ENCODE measurements at regions not wholly inside any gene's neighbourhood (a gene's known extent, or its start where the extent isn't known, plus 50 kb on each side); places are given as distances from the start of the nearest gene placed in this dataset.
"Not testable (repeated sequence)": the region's sequence is repeated elsewhere in the genome, so short reads cannot be mapped to it uniquely, and the experiment has no call there.

DNA sequence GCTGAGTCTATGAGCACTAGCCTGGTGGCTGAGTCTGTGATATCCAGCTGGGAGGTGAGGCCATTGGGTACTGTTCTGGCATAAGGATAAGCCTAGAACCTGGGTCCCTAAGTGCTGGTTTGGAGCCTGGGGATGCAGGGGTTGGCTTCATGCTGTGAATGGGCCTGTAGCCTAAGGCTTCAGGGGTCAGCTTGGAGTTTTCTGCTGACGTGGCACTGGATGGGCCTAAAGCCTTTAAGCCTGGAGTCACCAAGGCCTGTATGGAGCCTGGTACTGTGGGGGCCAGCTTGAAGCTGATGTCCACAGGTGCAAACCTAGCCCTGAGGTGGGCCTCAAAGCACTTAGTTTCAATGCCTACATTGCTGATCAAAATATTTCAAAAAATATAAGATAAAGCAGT is 979.6 kb upstream of the POU3F4 start:
- H3K4me3 ChIP-seq, result no peak overlapping the region
- no peak overlapping the region for H3K27ac ChIP-seq
- H3K36me3 ChIP-seq, result no peaks in the 10 kb centered on the region
- H3K27me3 ChIP-seq, result no peaks in the 10 kb centered on the region
- intact Hi-C loops (cut with DNase I), result no loop called here
- ATAC-seq (no peak), DNase-seq (no peak)
- H3K4me1 ChIP-seq, result no peaks in the 10 kb centered on the region
- H3K9me3 ChIP-seq, result no peaks in the 10 kb centered on the region
- no peak for TF ChIP-seq CTCF (IDR thresholded peaks at IDR 0.05)

GRCh38 chrX:82534086-82534597 is 973.9 kb upstream of the POU3F4 start:
- no peaks in the 10 kb centered on the region for H3K4me1 ChIP-seq
- no peak for TF ChIP-seq CTCF (IDR thresholded peaks at IDR 0.05)
- H3K27me3 ChIP-seq, result no peaks in the 10 kb centered on the region
- ATAC-seq (no peak), DNase-seq (no peak)
- no peaks in the 10 kb centered on the region for H3K9me3 ChIP-seq
- H3K4me3 ChIP-seq, result no peak overlapping the region
- no peak overlapping the region for H3K27ac ChIP-seq
- H3K36me3 ChIP-seq, result no peaks in the 10 kb centered on the region
- intact Hi-C loops (cut with DNase I), result no loop called here

- H3K4me3 ChIP-seq; ATAC-seq; H3K4me1 ChIP-seq; intact Hi-C loops (cut with DNase I); H3K36me3 ChIP-seq; H3K27me3 ChIP-seq; DNase-seq; H3K27ac ChIP-seq; H3K9me3 ChIP-seq: not testable (repeated sequence)
Observed at GRCh38 chrX:82537205-82537604, 970.9 kb upstream of the POU3F4 start.

DNA sequence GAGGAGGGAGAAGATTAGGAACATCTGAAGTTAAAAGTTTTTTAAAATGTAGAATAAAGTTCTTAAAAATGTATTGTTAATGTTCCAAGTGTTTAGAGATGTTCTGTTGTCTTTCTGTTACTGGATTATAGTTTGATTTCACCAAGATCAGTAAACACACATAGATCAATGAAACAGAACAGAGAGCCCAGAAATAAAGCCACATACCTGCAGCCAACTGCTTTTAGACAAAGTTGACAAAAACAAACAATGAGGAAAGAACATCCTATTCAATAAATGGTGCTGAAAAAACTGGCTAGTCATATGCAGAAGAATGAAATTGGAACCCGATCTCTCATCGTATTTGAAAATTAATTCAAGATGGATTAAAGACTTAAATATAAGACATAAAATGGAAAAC is 966.3 kb upstream of the POU3F4 start:
- Histone ChIP-seq H3K4me3 (no peak overlapping the region), H3K9me3 (no peaks in the 10 kb centered on the region), H3K36me3 (no peaks in the 10 kb centered on the region), H3K27ac (no peak overlapping the region), H3K4me1 (no peaks in the 10 kb centered on the region), H3K27me3 (no peaks in the 10 kb centered on the region)
- intact Hi-C loops (cut with DNase I), result no loop called here
- no peak for ATAC-seq
- DNase-seq, result no peak
- TF ChIP-seq CTCF (IDR thresholded peaks at IDR 0.05), result no peak

DNA sequence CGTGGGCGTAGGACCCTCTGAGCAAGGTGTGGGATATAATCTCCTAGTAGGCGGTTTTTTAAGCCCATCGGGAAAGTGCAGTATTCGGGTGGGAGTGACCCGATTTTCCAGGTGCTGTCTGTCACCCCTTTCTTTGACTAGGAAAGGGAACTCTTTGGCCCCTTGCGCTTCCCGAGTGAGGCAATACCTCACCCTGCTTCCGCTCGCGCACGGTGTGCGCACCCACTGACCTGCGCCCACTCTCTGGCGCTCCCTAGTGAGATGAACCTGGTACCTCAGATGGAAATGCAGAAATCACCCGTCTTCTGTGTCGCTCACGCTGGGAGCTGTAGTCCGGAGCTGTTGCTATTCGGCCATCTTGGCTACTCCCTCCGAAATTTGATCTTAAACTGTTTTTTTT is 955.9 kb upstream of the POU3F4 start:
- H3K36me3 ChIP-seq; H3K4me1 ChIP-seq; H3K27ac ChIP-seq; DNase-seq; intact Hi-C loops (cut with DNase I); ATAC-seq; H3K9me3 ChIP-seq; H3K27me3 ChIP-seq; H3K4me3 ChIP-seq: not testable (repeated sequence)

GRCh38 chrX:82556588-82556987 is 951.5 kb upstream of the POU3F4 start:
- no peak overlapping the region for H3K27ac ChIP-seq
- no peak for ATAC-seq

More at GRCh38 chrX:82556588-82556987, 951.5 kb upstream of the POU3F4 start:
- Histone ChIP-seq H3K27me3 (no peaks in the 10 kb centered on the region), H3K36me3 (no peaks in the 10 kb centered on the region), H3K9me3 (no peaks in the 10 kb centered on the region), H3K4me1 (no peaks in the 10 kb centered on the region), H3K4me3 (no peak overlapping the region)
- TF ChIP-seq CTCF (IDR thresholded peaks at IDR 0.05), result no peak
- intact Hi-C loops (cut with DNase I), result no loop called here
- DNase-seq, result no peak

All from upper lobe of right lung (tissue), 1 donor.